HG03457 (cell line): ENCODE measurements at regions not wholly inside any gene's neighbourhood (a gene's known extent, or its start where the extent isn't known, plus 50 kb on each side); places are given as distances from the start of the nearest gene placed in this dataset.
"Not testable (repeated sequence)": the region's sequence is repeated elsewhere in the genome, so short reads cannot be mapped to it uniquely, and the experiment has no call there.

Source experiments
- ATAC-seq: cut with Tn5 transposase; IDR thresholded peaks from one replicate; pipeline ENCODE4 v1.9.1; 2021; ENCODE audit warnings: moderate number of reproducible peaks; ENCODE audit not compliant: unreplicated experiment

- ATAC-seq, result no peak
These were observed 140.9 kb upstream of the LCORL start for GRCh38 chr4:18162453-18162852.

- not testable (repeated sequence) for ATAC-seq
These were observed 137.8 kb upstream of the LCORL start for GRCh38 chr4:18159117-18159912.

GRCh38 chr4:18155067-18156041, 133.8 kb upstream of the LCORL start:
- ATAC-seq, result no peak

GRCh38 chr4:18138076-18138665, 116.6 kb upstream of the LCORL start:
- ATAC-seq, result no peak

- ATAC-seq, result no peak
These were observed 112.6 kb upstream of the LCORL start for GRCh38 chr4:18134111-18134510.

GRCh38 chr4:18130256-18130655, 108.7 kb upstream of the LCORL start:
- no peak for ATAC-seq

GRCh38 chr4:18128241-18128640, 106.7 kb upstream of the LCORL start:
- no peak for ATAC-seq

GRCh38 chr4:18127030-18127429, 105.5 kb upstream of the LCORL start:
- ATAC-seq, result no peak

- peak; percentile 57 for ATAC-seq
These were observed 92.3 kb upstream of the LCORL start for GRCh38 chr4:18113710-18114331.

- ATAC-seq, result no peak
These were observed 89.5 kb upstream of the LCORL start for GRCh38 chr4:18111081-18111480.

GRCh38 chr4:18110099-18110498, 88.5 kb upstream of the LCORL start:
- no peak for ATAC-seq

GRCh38 chr4:18109676-18110075, 88.1 kb upstream of the LCORL start:
- ATAC-seq, result no peak

- ATAC-seq, result not testable (repeated sequence)
These were observed 86.4 kb upstream of the LCORL start for GRCh38 chr4:18107848-18108528.

- no peak for ATAC-seq
These were observed 85.1 kb upstream of the LCORL start for GRCh38 chr4:18106620-18107019.

- ATAC-seq, result peak; percentile 83
These were observed 83.8 kb upstream of the LCORL start for GRCh38 chr4:18105030-18106011.

- ATAC-seq, result no peak
These were observed 82.5 kb upstream of the LCORL start for GRCh38 chr4:18103876-18104605.

GRCh38 chr4:18100657-18101056, 79.1 kb upstream of the LCORL start:
- ATAC-seq, result no peak

GRCh38 chr4:18090447-18090846, 68.9 kb upstream of the LCORL start:
- ATAC-seq, result not testable (repeated sequence)

- no peak for ATAC-seq
These were observed 60.7 kb upstream of the LCORL start for GRCh38 chr4:18082236-18082635.
